ENCODE measurements at regions not wholly inside any gene's neighbourhood (a gene's known extent, or its start where the extent isn't known, plus 50 kb on each side); places are given as distances from the start of the nearest gene placed in this dataset.

DNA sequence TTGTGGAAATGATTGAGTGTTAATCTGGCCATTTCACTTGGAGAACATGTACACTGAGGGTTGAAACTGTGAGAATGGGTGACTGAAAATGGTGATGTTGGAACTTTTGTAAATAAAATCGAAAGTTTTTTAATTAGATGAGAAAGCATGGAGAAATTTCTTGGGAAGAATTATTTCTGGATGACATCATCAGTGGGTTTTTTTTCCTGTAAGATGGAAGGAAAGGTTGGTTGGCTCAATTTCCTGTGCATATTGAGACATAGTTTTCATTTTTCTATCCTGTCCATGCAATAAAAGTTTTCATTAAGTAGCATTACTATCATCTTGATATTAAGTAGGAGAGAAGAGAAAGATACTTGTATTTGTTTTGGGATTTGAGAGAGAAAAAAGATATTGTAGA lies 120.6 kb upstream of the HTR2A start:
- Histone ChIP-seq H2AFZ (ENCODE audit: low read length) (no peak overlapping the region), H4K20me1 (ENCODE audit: insufficient read depth, low read length, poor library complexity, severe bottlenecking) (no peaks in the 10 kb centered on the region), H3K36me3 (ENCODE audit: insufficient read depth, low read length) (no peaks in the 10 kb centered on the region), H3K9ac (ENCODE audit: low read depth, low read length, poor library complexity, severe bottlenecking) (no peak overlapping the region), H3F3A (ENCODE audit: low read depth) (no peaks in the 10 kb centered on the region), H3K27me3 (ENCODE audit: insufficient read depth, low read length, poor library complexity, severe bottlenecking) (no peaks in the 10 kb centered on the region), H3K4me3 (ENCODE audit: low read length, poor library complexity, severe bottlenecking) (no peak overlapping the region), H3K79me2 (ENCODE audit: insufficient read depth, low read length) (no peaks in the 10 kb centered on the region), H3K4me1 (ENCODE audit: insufficient read depth, low read length, poor library complexity, severe bottlenecking) (no peaks in the 10 kb centered on the region), H3K4me2 (ENCODE audit: low read depth, low read length, poor library complexity, severe bottlenecking) (no peak overlapping the region), H3K9me3 (ENCODE audit: insufficient read depth, low read depth, low read length) (no peaks in the 10 kb centered on the region), H3K9me2 (replicated peaks; ENCODE audit: low read depth, low read length) (no peaks in the 10 kb centered on the region)
- no peak for TF ChIP-seq EZH2phosphoT487 (IDR thresholded peaks at IDR 0.05; ENCODE audit: borderline replicate concordance)
- TF ChIP-seq CTCF (conservative IDR thresholded peaks at IDR 0.05; ENCODE audit: low read length) = no peak

GRCh38 chr13:47008318-47008717 lies 111.5 kb upstream of the HTR2A start:
- Histone ChIP-seq H3K9me3 (ENCODE audit: insufficient read depth, low read depth, low read length) (no peaks in the 10 kb centered on the region), H3K4me1 (ENCODE audit: insufficient read depth, low read length, poor library complexity, severe bottlenecking) (no peaks in the 10 kb centered on the region), H3K79me2 (ENCODE audit: insufficient read depth, low read length) (no peaks in the 10 kb centered on the region), H3F3A (ENCODE audit: low read depth) (no peaks in the 10 kb centered on the region), H3K9me2 (replicated peaks; ENCODE audit: low read depth, low read length) (no peaks in the 10 kb centered on the region), H3K4me3 (ENCODE audit: low read length, poor library complexity, severe bottlenecking) (no peak overlapping the region), H3K4me2 (ENCODE audit: low read depth, low read length, poor library complexity, severe bottlenecking) (no peak overlapping the region), H3K9ac (ENCODE audit: low read depth, low read length, poor library complexity, severe bottlenecking) (no peak overlapping the region), H3K36me3 (ENCODE audit: insufficient read depth, low read length) (no peaks in the 10 kb centered on the region), H3K27me3 (ENCODE audit: insufficient read depth, low read length, poor library complexity, severe bottlenecking) (no peaks in the 10 kb centered on the region), H4K20me1 (ENCODE audit: insufficient read depth, low read length, poor library complexity, severe bottlenecking) (no peaks in the 10 kb centered on the region), H2AFZ (ENCODE audit: low read length) (no peak overlapping the region)
- TF ChIP-seq EZH2phosphoT487 (IDR thresholded peaks at IDR 0.05; ENCODE audit: borderline replicate concordance) = no peak
- TF ChIP-seq CTCF (conservative IDR thresholded peaks at IDR 0.05; ENCODE audit: low read length) = no peak

GRCh38 chr13:47005756-47006414 lies 109.0 kb upstream of the HTR2A start:
- Histone ChIP-seq H3K4me1 (ENCODE audit: insufficient read depth, low read length, poor library complexity, severe bottlenecking) (no peaks in the 10 kb centered on the region), H3K4me3 (ENCODE audit: low read length, poor library complexity, severe bottlenecking) (no peak overlapping the region), H4K20me1 (ENCODE audit: insufficient read depth, low read length, poor library complexity, severe bottlenecking) (no peaks in the 10 kb centered on the region), H3K36me3 (ENCODE audit: insufficient read depth, low read length) (no peaks in the 10 kb centered on the region), H3K9me3 (ENCODE audit: insufficient read depth, low read depth, low read length) (no peaks in the 10 kb centered on the region), H3K4me2 (ENCODE audit: low read depth, low read length, poor library complexity, severe bottlenecking) (no peak overlapping the region), H3K9ac (ENCODE audit: low read depth, low read length, poor library complexity, severe bottlenecking) (no peak overlapping the region), H2AFZ (ENCODE audit: low read length) (no peak overlapping the region), H3K9me2 (replicated peaks; ENCODE audit: low read depth, low read length) (no peaks in the 10 kb centered on the region), H3K27me3 (ENCODE audit: insufficient read depth, low read length, poor library complexity, severe bottlenecking) (no peaks in the 10 kb centered on the region), H3F3A (ENCODE audit: low read depth) (no peaks in the 10 kb centered on the region), H3K79me2 (ENCODE audit: insufficient read depth, low read length) (no peaks in the 10 kb centered on the region)
- TF ChIP-seq CTCF (conservative IDR thresholded peaks at IDR 0.05; ENCODE audit: low read length) (no peak), EZH2phosphoT487 (IDR thresholded peaks at IDR 0.05; ENCODE audit: borderline replicate concordance) (no peak)

All from Loucy (cell line).